ENCODE measurements at regions not wholly inside any gene's neighbourhood (a gene's known extent, or its start where the extent isn't known, plus 50 kb on each side); places are given as distances from the start of the nearest gene placed in this dataset.

GRCh38 chr12:74817499-74817898, 279.9 kb downstream of the ATXN7L3B start (continued):
- TF ChIP-seq MLXIP (CRISPR knock-in tag; IDR thresholded peaks at IDR 0.05; ENCODE audit: borderline replicate concordance), result no peak
- no peak for TF ChIP-seq ZNF383 (CRISPR knock-in tag; IDR thresholded peaks at IDR 0.05; ENCODE audit: borderline replicate concordance)

DNA sequence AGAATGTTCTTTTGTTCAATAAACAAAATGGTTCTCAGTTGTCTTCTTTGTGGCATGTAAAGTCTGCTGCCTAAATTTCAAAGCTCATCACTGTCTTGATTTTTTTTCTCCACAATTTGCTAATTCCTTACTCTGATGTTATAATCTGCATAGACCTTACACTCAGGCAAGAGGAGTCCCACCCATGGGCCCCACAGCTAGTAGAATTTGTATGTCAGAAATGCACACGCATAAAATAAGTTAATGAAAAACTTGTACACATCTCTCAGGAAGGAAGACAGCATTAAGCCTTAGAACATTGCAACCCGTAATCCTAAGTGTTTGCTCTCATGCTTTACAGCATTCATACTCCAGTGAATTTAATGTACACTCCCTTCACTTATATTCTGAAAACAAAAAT, 280.8 kb downstream of the ATXN7L3B start:
- H3K9ac ChIP-seq (ENCODE audit: insufficient read depth, low read depth, low read length), result no peak overlapping the region
- no peaks in the 10 kb centered on the region for H3K4me1 ChIP-seq (ENCODE audit: insufficient read depth, low read length)
- H3K36me3 ChIP-seq (replicated peaks in 1 of 2; ENCODE audit: control insufficient read depth in 1 of 2, insufficient read depth in 2 of 2, low read length in 2 of 2), result no peaks in the 10 kb centered on the region
- H3K9me3 ChIP-seq (ENCODE audit: low read length), result peaks cover 11% of the 10 kb centered on the region
- DNase-seq (ENCODE audit: low spot score), result no peak
- CTCF ChIA-PET (ENCODE audit: low intra/inter-chr PET ratio, low total read pairs), result no interaction called here
- no peaks in the 10 kb centered on the region for H3K27me3 ChIP-seq (ENCODE audit: control insufficient read depth in 1 of 2, insufficient read depth in 2 of 2, low read length in 2 of 2)
- no peak for ATAC-seq
- no peak for FAIRE-seq
- no TSS peak for BruUV-seq (replicated peaks)
- H4K20me1 ChIP-seq (ENCODE audit: insufficient read depth, low read length), result no peaks in the 10 kb centered on the region
- H3K4me3 ChIP-seq (replicated peaks in 1 of 3; ENCODE audit: insufficient read depth in 1 of 3, low read depth in 2 of 3, low read length in 3 of 3), result no peak overlapping the region
- WGBS (ENCODE audit: low lambda C conversion rate), result 0% methylated on average over 2 of the region's 2 CpGs
- no peaks in the 10 kb centered on the region for H3K79me2 ChIP-seq (ENCODE audit: insufficient read depth, low read length)
- intact Hi-C loops (cut with micrococcal nuclease; ENCODE audit: unreplicated experiment) (no loop called here), in situ Hi-C loops (cut with HindIII; ENCODE audit: extremely low pct_ligation_motif_present, low pct_unique_long_range_greater_than_20kb) (no loop called here)
- no peak overlapping the region for H3K27ac ChIP-seq (ENCODE audit: extremely low read length, insufficient read depth, low read length)
- H3K4me2 ChIP-seq (ENCODE audit: low read depth, low read length), result no peak overlapping the region
- no peak overlapping the region for H2AFZ ChIP-seq (ENCODE audit: low read length)
- POLR2A ChIA-PET, result no interaction called here
- TF ChIP-seq NONO (IDR thresholded peaks at IDR 0.05) (no peak), NONO (CRISPR knock-in tag; conservative IDR thresholded peaks at IDR 0.05) (no peak), KLF6 (CRISPR knock-in tag; IDR thresholded peaks at IDR 0.05) (no peak), TFDP2 (CRISPR knock-in tag; IDR thresholded peaks at IDR 0.05) (no peak), ZNF569 (CRISPR knock-in tag; IDR thresholded peaks at IDR 0.05; ENCODE audit: borderline replicate concordance) (no peak), ZNF614 (CRISPR knock-in tag; IDR thresholded peaks at IDR 0.05; ENCODE audit: borderline replicate concordance) (no peak), BCL6 (CRISPR knock-in tag; IDR thresholded peaks at IDR 0.05) (no peak), PAXIP1 (CRISPR knock-in tag; conservative IDR thresholded peaks at IDR 0.05) (no peak)
- TF ChIP-seq, protein P1, sequence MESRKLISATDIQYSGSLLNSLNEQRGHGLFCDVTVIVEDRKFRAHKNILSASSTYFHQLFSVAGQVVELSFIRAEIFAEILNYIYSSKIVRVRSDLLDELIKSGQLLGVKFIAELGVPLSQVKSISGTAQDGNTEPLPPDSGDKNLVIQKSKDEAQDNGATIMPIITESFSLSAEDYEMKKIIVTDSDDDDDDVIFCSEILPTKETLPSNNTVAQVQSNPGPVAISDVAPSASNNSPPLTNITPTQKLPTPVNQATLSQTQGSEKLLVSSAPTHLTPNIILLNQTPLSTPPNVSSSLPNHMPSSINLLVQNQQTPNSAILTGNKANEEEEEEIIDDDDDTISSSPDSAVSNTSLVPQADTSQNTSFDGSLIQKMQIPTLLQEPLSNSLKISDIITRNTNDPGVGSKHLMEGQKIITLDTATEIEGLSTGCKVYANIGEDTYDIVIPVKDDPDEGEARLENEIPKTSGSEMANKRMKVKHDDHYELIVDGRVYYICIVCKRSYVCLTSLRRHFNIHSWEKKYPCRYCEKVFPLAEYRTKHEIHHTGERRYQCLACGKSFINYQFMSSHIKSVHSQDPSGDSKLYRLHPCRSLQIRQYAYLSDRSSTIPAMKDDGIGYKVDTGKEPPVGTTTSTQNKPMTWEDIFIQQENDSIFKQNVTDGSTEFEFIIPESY (CRISPR knock-in tag; IDR thresholded peaks at IDR 0.05), result no peak

Measured in HepG2 (cell line).